Fibroblast of lung (primary cell): ENCODE measurements at regions not wholly inside any gene's neighbourhood (a gene's known extent, or its start where the extent isn't known, plus 50 kb on each side); places are given as distances from the start of the nearest gene placed in this dataset.

Experiments used
- EZH2 ChIP-seq: IDR thresholded peaks from 2 replicates; pipeline ENCODE4 v1.5.1; 2012; ENCODE audit warnings: low read length, control low read depth, mild to moderate bottlenecking; ENCODE audit errors: missing control alignments
- TF ChIP-seq, protein P1 (sequence below), 2 donors: IDR thresholded peaks in 1 of 2; conservative IDR thresholded peaks in 1 of 2; 1 replicate in 1 of 2; 2 replicates in 1 of 2; pipeline ENCODE4 v1.5.1; 2011 to 2012; ENCODE audit warnings: low read length in 2 of 2, control low read depth in 1 of 2, inconsistent platforms in 1 of 2, low read depth in 1 of 2, mild to moderate bottlenecking in 1 of 2

DNA sequence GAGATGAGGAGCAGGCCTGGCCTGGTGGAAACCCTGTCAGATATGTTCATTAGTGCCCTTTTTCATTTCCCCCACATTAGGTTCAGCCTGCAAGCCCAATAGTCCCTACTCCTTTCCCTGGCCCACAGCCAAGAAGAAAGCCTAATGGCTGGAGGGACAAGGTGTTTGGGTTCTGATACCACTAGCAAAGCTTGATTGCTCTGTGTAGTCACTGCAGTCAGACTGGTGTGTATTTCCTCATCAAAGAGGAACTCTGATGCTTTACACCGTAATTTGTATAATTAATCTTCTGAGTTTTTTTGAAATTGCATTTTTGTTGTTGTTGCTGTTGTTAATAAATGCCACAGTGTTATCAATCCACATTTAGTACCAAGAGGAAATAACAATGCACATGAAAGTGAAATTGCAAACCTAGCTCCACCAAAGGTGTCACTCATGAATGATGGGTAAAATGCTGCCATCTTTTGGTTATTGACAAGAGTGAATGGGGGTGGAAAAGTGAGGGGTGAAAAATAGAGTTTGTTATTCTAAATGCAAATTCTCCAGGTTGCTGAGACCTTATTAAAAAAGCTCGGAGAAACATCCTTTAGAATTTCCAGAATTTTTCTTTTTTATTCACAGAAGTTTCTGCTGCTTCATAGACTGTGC is 320.2 kb upstream of the POU3F2 start:
- no peak for TF ChIP-seq EZH2
- TF ChIP-seq, protein P1, sequence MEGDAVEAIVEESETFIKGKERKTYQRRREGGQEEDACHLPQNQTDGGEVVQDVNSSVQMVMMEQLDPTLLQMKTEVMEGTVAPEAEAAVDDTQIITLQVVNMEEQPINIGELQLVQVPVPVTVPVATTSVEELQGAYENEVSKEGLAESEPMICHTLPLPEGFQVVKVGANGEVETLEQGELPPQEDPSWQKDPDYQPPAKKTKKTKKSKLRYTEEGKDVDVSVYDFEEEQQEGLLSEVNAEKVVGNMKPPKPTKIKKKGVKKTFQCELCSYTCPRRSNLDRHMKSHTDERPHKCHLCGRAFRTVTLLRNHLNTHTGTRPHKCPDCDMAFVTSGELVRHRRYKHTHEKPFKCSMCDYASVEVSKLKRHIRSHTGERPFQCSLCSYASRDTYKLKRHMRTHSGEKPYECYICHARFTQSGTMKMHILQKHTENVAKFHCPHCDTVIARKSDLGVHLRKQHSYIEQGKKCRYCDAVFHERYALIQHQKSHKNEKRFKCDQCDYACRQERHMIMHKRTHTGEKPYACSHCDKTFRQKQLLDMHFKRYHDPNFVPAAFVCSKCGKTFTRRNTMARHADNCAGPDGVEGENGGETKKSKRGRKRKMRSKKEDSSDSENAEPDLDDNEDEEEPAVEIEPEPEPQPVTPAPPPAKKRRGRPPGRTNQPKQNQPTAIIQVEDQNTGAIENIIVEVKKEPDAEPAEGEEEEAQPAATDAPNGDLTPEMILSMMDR (conservative IDR thresholded peaks at IDR 0.05 in 1 of 2, IDR thresholded peaks at IDR 0.05 in 1 of 2; ENCODE audit: low read depth in 1 of 2, low read length in 2 of 2) = no peak
